Esophagus squamous epithelium (tissue), 5 donors: ENCODE measurements at regions not wholly inside any gene's neighbourhood (a gene's known extent, or its start where the extent isn't known, plus 50 kb on each side); places are given as distances from the start of the nearest gene placed in this dataset.

ENCODE experiments used
- DNase-seq: peaks from one replicate; lab custom pipeline; 2025; lab: John Stamatoyannopoulos, UW
- H3K27ac ChIP-seq, 4 donors: fragments of 200-600 bp; sonication (generic); one replicate each; pipeline ENCODE4 v1.5.1; 2016 to 2019; ENCODE audit warnings: mild to moderate bottlenecking in 1 of 4
- H3K27me3 ChIP-seq, 4 donors: fragments of 200-600 bp; sonication (generic); 1 replicate in 3 of 4; 2 replicates in 1 of 4; pipeline versions ENCODE4 v1.5.1 to v1.6.0; 2017 to 2021; ENCODE audit warnings: antibody characterized with exemption in 1 of 4
- H3K36me3 ChIP-seq, 3 donors: fragments of 200-600 bp; sonication (generic); one replicate each; pipeline ENCODE4 v1.5.1; 2016 to 2019
- H3K4me1 ChIP-seq, 3 donors: fragments of 200-600 bp; sonication (generic); one replicate each; pipeline ENCODE4 v1.5.1; 2017 to 2019
- H3K4me3 ChIP-seq, 4 donors: fragments of 200-600 bp; sonication (generic); 1 replicate in 3 of 4; 2 replicates in 1 of 4; pipeline ENCODE4 v1.5.1; 2016 to 2019; ENCODE audit warnings: mild to moderate bottlenecking in 2 of 4, moderate library complexity in 1 of 4
- H3K9me3 ChIP-seq, 3 donors: fragments of 200-600 bp; sonication (generic); one replicate each; pipeline ENCODE4 v1.5.1; 2016 to 2019
- CTCF ChIP-seq, 6 experiments: fragments of 450-650 bp in 4 of 6; fragments of 200-600 bp in 2 of 6; sonication (generic) in 2 of 6; IDR thresholded peaks; one replicate each; pipeline ENCODE4 v1.5.1; 2016 to 2019; ENCODE audit warnings: antibody characterized with exemption in 6 of 6, mild to moderate bottlenecking in 4 of 6, moderate library complexity in 4 of 6
- POLR2A ChIP-seq, 4 donors: fragments of 450-650 bp; IDR thresholded peaks; one replicate each; pipeline ENCODE4 v1.6.1; 2017; ENCODE audit warnings: antibody characterized with exemption in 4 of 4, mild to moderate bottlenecking in 4 of 4, moderate library complexity in 3 of 4
- WGBS, 2 donors: methylation state at CpG; one replicate each; pipeline ENCODE4 v1.1.5; 2018; 5-methylcytosine and 5-hydroxymethylcytosine counted together
- intact Hi-C: fragments of 100-400 bp; cut with DNase I; formaldehyde crosslinking; loops from one replicate; pipeline ENCODE4 v1.15.0; 2022
- donor health status: DM: yes; HTN: yes; CAD: no.

- no peak for DNase-seq
- Histone ChIP-seq H3K9me3 (no peaks in the 10 kb centered on the region), H3K27me3 (no peaks in the 10 kb centered on the region), H3K4me3 (no peak overlapping the region), H3K27ac (peak overlapping the region in 1 of 4 donors; percentile 13), H3K4me1 (peaks cover 4 to 40% (median 6%) of the 10 kb centered on the region in 3 donors), H3K36me3 (no peaks in the 10 kb centered on the region)
- 52 to 79% methylated on average over 2 of the region's 2 CpGs for WGBS, 2 donors
- TF ChIP-seq CTCF (IDR thresholded peaks at IDR 0.05) (no peak), POLR2A (IDR thresholded peaks at IDR 0.05) (no peak)
- intact Hi-C loops, result no loop called here
Measured at GRCh38 chr9:20200581-20200980, 411.7 kb upstream of the SLC24A2 start.

GRCh38 chr9:20199111-20199510 lies 410.3 kb upstream of the SLC24A2 start:
- DNase-seq, result no peak
- peak overlapping the region in 3 of 4 donors; percentile 70 to 85 (median 72) for H3K27ac ChIP-seq
- no peaks in the 10 kb centered on the region for H3K27me3 ChIP-seq
- intact Hi-C loops, result no loop called here
- H3K36me3 ChIP-seq, result no peaks in the 10 kb centered on the region
- WGBS, 2 donors, result 67 to 74% methylated on average over 2 of the region's 2 CpGs
- H3K9me3 ChIP-seq, result no peaks in the 10 kb centered on the region
- H3K4me1 ChIP-seq, result peaks cover 4 to 40% (median 6%) of the 10 kb centered on the region in 3 donors
- no peak overlapping the region for H3K4me3 ChIP-seq
- TF ChIP-seq CTCF (IDR thresholded peaks at IDR 0.05) (no peak), POLR2A (IDR thresholded peaks at IDR 0.05) (no peak)

- H3K4me3 ChIP-seq, result no peak overlapping the region
- H3K27me3 ChIP-seq, result no peaks in the 10 kb centered on the region
- H3K27ac ChIP-seq, result peak overlapping the region; percentile 31 to 85 (median 71)
- peaks cover 4 to 40% (median 6%) of the 10 kb centered on the region in 3 donors for H3K4me1 ChIP-seq
- intact Hi-C loops, result no loop called here
- no peaks in the 10 kb centered on the region for H3K36me3 ChIP-seq
- no peak for DNase-seq
- TF ChIP-seq POLR2A (IDR thresholded peaks at IDR 0.05), result no peak
- peak in 1 of 6 experiments; percentile 26 for TF ChIP-seq CTCF (IDR thresholded peaks at IDR 0.05)
- no peaks in the 10 kb centered on the region for H3K9me3 ChIP-seq
- 30 to 32% methylated on average over 7 of the region's 7 CpGs for WGBS, 2 donors
Measured at GRCh38 chr9:20197976-20198685, 409.3 kb upstream of the SLC24A2 start.

- intact Hi-C loops, result no loop called here
- H3K27ac ChIP-seq, result no peak overlapping the region
- H3K4me1 ChIP-seq, result no peaks in the 10 kb centered on the region
- no peaks in the 10 kb centered on the region for H3K27me3 ChIP-seq
- no peak overlapping the region for H3K4me3 ChIP-seq
- WGBS, 2 donors, result 79 to 94% methylated on average over 4 of the region's 4 CpGs
- no peaks in the 10 kb centered on the region for H3K36me3 ChIP-seq
- no peaks in the 10 kb centered on the region for H3K9me3 ChIP-seq
- DNase-seq, result no peak
- peak in 1 of 6 experiments; percentile 27 for TF ChIP-seq CTCF (IDR thresholded peaks at IDR 0.05)
- no peak for TF ChIP-seq POLR2A (IDR thresholded peaks at IDR 0.05)
Measured at GRCh38 chr9:20191228-20191840, 402.5 kb upstream of the SLC24A2 start.

GRCh38 chr9:20189871-20190270 lies 401.0 kb upstream of the SLC24A2 start:
- no peak for DNase-seq
- 49% methylated on average over 4 of the region's 4 CpGs; no CpG with 5 or more reads in 1 of the 2 donors for whole genome bisulfite sequencing, 2 donors
- Histone ChIP-seq H3K9me3 (no peaks in the 10 kb centered on the region), H3K4me1 (no peaks in the 10 kb centered on the region), H3K4me3 (no peak overlapping the region), H3K36me3 (no peaks in the 10 kb centered on the region), H3K27ac (no peak overlapping the region), H3K27me3 (no peaks in the 10 kb centered on the region)
- TF ChIP-seq CTCF (IDR thresholded peaks at IDR 0.05) (no peak), POLR2A (IDR thresholded peaks at IDR 0.05) (no peak)
- intact Hi-C loops, result no loop called here
